GM12874 (cell line): ENCODE measurements at regions not wholly inside any gene's neighbourhood (a gene's known extent, or its start where the extent isn't known, plus 50 kb on each side); places are given as distances from the start of the nearest gene placed in this dataset.

Experiments
- CTCF ChIP-seq: IDR thresholded peaks from 2 replicates; pipeline ENCODE4 v1.5.1; 2011; ENCODE audit warnings: low read depth, mild to moderate bottlenecking, control low read depth, low read length, moderate library complexity; ENCODE audit not compliant: insufficient read depth

DNA sequence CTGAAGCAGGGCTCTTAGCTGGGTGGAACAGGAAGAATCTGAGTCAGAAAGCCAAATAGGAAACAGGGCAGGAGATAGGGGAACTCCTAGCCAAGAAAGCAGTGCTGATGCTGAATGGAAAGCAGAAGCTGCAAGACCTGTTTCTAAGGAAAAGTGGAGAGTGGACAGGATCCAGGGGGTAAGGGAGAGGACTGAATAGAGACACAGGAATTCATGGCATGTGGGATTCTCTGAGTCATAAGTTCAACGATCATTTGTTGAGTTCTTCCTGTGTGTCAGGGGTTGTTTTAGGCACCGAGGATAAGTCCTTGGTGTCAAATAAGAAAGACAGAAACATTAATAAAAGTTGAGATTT lies 153.8 kb upstream of the FGGY start:
- no peak for TF ChIP-seq CTCF

DNA sequence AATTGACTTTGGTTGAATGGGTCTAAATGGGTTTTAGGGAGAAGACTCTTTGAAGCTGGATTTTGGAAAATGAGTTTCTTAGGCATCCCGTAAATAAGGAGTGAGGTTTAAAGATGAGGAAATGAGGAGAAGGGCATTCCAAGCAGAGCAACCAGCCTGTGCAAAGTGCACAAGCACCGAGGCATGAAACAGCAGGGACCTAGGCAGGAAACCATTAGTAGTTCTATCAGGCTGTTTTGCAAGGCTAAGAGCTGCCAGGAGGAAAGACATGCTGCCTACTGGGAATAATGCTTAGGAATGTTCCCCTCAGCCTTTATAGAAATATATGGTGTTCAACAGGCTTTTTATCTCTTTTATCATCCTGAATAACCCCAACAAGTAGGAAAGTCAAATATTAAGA lies 153.1 kb upstream of the FGGY start:
- no peak for TF ChIP-seq CTCF

GRCh38 chr1:59144959-59145358 lies 151.9 kb upstream of the FGGY start:
- TF ChIP-seq CTCF, result no peak

GRCh38 chr1:59146056-59146455 lies 150.8 kb upstream of the FGGY start:
- no peak for TF ChIP-seq CTCF

- peak; percentile 28; the same call in 1 of the 2 replicates for TF ChIP-seq CTCF
These were observed 150.1 kb upstream of the FGGY start for GRCh38 chr1:59146651-59147358.

GRCh38 chr1:59149435-59149834 lies 147.5 kb upstream of the FGGY start:
- no peak for TF ChIP-seq CTCF

DNA sequence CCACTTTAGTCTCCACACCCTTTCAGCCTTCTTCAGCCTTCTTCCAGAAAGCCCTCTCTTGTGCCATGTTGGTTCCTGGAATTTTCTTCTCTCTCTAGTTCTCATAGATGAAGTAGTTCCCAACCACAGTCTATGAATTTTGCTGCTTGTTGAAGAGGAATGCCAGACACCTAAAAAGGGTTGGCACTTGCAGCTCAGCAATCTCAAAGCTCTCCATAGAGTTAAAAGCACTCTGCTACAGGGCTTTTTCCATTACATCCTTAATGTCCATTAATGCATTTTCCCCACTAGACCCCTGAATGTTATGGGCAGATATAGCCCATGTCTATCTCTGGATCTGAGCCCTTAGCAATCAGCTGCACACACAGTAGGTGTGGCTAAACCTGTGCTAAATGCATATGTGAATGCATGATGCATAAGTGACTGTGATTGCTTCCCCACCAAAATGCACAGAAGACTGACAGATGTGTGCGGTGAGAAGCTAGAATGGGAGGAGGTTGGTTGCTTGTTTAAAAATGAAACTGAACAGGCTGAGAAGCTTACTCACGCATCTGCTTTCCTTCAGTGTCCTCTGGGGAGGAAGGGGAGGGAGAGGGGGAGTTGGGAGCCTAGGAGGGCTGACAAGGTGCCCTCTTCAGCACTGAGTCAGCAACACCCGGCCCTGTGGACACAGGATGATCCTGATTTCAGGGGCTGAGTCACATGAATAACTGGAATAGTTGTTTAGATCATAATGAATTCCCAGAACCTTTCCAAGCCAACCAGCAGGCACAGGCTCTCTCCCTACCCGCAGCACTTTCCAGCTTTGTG lies 146.1 kb upstream of the FGGY start:
- no peak for TF ChIP-seq CTCF
